KMS-11 (cell line): ENCODE measurements at regions not wholly inside any gene's neighbourhood (a gene's known extent, or its start where the extent isn't known, plus 50 kb on each side); places are given as distances from the start of the nearest gene placed in this dataset.

ENCODE experiments used
- H2AFZ ChIP-seq: fragments of 200-600 bp; sonication (generic); 2 replicates; pipeline ENCODE4 v1.6.1; 2016; ENCODE audit warnings: antibody characterized with exemption, mixed run types, low read depth
- H3K27ac ChIP-seq: fragments of 200-600 bp; sonication (generic); 2 replicates; pipeline ENCODE4 v1.6.1; 2016; ENCODE audit warnings: mild to moderate bottlenecking, mixed run types
- H3K27me3 ChIP-seq: fragments of 200-600 bp; sonication (generic); 2 replicates; pipeline ENCODE4 v1.6.1; 2017; ENCODE audit warnings: mild to moderate bottlenecking, low read depth, mixed run types, moderate library complexity; ENCODE audit not compliant: insufficient read depth
- H3K36me3 ChIP-seq: fragments of 200-600 bp; sonication (generic); 2 replicates; pipeline ENCODE4 v1.6.1; 2017; ENCODE audit warnings: mild to moderate bottlenecking, mixed run types; ENCODE audit not compliant: insufficient read depth
- H3K4me1 ChIP-seq: fragments of 200-600 bp; sonication (generic); 2 replicates; pipeline ENCODE4 v1.6.1; 2016; ENCODE audit warnings: mild to moderate bottlenecking, low read depth, mixed run types; ENCODE audit not compliant: poor library complexity, severe bottlenecking
- H3K4me2 ChIP-seq: fragments of 200-600 bp; sonication (generic); 2 replicates; pipeline ENCODE4 v1.7.0; 2016; ENCODE audit warnings: mild to moderate bottlenecking, mixed run types
- H3K4me3 ChIP-seq: fragments of 200-600 bp; sonication (generic); IDR thresholded peaks from 2 replicates; pipeline ENCODE4 v1.6.1; 2017; ENCODE audit warnings: low read depth, low read length, mixed read lengths; ENCODE audit not compliant: insufficient read depth
- H3K79me2 ChIP-seq: fragments of 200-600 bp; sonication (generic); 2 replicates; pipeline ENCODE4 v1.6.1; 2016; ENCODE audit warnings: low read depth, mixed run types; ENCODE audit not compliant: insufficient read depth
- H3K9ac ChIP-seq: fragments of 200-600 bp; sonication (generic); 2 replicates; pipeline ENCODE4 v1.6.1; 2016; ENCODE audit warnings: mild to moderate bottlenecking, mixed run types
- H4K20me1 ChIP-seq: fragments of 200-600 bp; sonication (generic); 2 replicates; pipeline ENCODE4 v1.6.1; 2016; ENCODE audit warnings: mild to moderate bottlenecking, mixed run types; ENCODE audit not compliant: insufficient read depth
- TF ChIP-seq, protein P1 (sequence below): fragments of 200-600 bp; sonication (generic); conservative IDR thresholded peaks from 2 replicates; pipeline ENCODE4 v1.6.1; 2017; ENCODE audit warnings: low read depth, mild to moderate bottlenecking, antibody characterized with exemption, low read length, moderate library complexity, mixed read lengths

DNA sequence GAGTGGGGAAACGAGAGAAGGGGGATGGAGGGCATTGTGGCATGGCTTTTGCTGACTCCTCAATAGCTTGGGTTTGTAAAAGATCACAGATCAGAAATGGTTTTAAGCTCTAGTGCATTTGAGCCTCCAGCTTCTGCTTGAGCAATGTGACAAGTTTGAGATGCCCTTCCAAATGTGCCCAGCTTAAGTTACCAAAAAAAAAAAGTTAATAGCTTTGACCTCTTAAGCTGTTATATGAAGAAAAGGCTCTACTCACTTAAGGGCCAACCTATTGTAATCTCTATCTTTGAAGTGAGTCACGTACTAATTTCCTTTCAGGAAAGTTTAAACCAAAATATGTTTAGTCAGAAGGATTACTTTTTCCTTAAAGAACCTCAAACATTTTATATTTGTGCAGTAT, 428.8 kb upstream of the ACTBL2 start:
- Histone ChIP-seq H3K9ac (no peak overlapping the region), H3K79me2 (no peaks in the 10 kb centered on the region), H3K4me2 (no peak overlapping the region), H4K20me1 (no peaks in the 10 kb centered on the region), H3K4me1 (no peaks in the 10 kb centered on the region), H3K27me3 (no peaks in the 10 kb centered on the region), H3K27ac (no peak overlapping the region), H2AFZ (no peak overlapping the region), H3K36me3 (no peaks in the 10 kb centered on the region), H3K4me3 (no peak overlapping the region)
- TF ChIP-seq, protein P1, sequence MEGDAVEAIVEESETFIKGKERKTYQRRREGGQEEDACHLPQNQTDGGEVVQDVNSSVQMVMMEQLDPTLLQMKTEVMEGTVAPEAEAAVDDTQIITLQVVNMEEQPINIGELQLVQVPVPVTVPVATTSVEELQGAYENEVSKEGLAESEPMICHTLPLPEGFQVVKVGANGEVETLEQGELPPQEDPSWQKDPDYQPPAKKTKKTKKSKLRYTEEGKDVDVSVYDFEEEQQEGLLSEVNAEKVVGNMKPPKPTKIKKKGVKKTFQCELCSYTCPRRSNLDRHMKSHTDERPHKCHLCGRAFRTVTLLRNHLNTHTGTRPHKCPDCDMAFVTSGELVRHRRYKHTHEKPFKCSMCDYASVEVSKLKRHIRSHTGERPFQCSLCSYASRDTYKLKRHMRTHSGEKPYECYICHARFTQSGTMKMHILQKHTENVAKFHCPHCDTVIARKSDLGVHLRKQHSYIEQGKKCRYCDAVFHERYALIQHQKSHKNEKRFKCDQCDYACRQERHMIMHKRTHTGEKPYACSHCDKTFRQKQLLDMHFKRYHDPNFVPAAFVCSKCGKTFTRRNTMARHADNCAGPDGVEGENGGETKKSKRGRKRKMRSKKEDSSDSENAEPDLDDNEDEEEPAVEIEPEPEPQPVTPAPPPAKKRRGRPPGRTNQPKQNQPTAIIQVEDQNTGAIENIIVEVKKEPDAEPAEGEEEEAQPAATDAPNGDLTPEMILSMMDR: no peak

DNA sequence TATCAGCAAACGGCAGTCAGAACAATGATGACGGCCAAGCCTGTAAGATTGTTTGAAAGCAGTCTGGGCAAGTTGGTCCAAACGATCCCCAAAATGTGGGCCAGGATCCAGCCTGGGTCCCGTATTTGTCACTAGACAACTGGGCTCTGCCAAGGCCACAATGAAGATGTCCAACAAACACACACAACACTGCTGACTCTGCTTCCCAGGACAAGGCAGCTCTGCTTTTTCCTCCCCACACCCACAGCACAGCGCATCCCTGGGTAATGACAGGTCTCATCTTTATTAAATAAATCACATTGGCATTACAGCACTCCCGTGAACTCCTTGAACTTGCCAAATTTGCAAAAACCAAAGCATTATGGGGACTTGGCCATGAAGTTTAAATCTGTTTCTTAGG, 424.1 kb upstream of the ACTBL2 start:
- TF ChIP-seq, protein P1: no peak
- Histone ChIP-seq H3K4me2 (no peak overlapping the region), H3K4me1 (no peaks in the 10 kb centered on the region), H2AFZ (no peak overlapping the region), H3K79me2 (no peaks in the 10 kb centered on the region), H3K4me3 (no peak overlapping the region), H4K20me1 (no peaks in the 10 kb centered on the region), H3K27ac (no peak overlapping the region), H3K27me3 (no peaks in the 10 kb centered on the region), H3K9ac (no peak overlapping the region), H3K36me3 (no peaks in the 10 kb centered on the region)

DNA sequence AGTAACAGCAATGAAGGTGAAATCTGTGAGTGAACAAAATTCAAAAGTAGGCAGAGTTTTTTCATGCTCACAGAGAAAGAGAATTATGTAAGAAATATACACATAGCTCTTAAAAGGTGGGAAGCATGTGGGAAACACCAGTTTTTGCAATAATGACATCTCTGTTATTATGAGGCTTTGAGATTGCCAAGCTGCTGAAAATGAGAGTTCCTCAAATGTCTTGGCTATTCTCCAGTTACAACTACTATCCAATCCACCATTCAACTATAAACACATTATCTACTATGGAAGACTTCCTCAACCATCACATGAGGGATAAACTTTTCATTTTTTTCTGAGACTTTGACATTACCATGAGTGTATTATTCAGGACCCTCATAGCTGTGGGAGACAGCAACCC, 420.8 kb upstream of the ACTBL2 start:
- no peak overlapping the region for H3K27ac ChIP-seq
- H3K4me2 ChIP-seq: no peak overlapping the region

DNA sequence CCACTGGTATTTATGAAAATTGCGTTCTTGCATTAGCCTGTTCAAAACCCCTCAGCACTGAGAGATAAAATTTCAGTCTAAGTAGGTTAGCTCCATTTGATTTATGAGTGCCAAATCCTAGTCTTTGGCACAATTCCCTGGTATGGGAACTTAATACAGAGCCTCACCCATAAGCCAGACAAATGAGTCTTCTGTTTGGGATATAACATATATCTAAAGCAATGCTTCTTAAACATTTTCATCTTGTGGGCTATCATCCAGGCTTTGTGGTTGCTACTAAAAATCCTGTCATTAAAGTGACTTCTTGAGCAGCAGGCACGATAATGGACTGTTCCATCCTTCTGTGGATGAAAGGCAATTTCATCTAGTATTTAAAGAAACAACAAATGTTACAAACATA, 419.5 kb upstream of the ACTBL2 start:
- Histone ChIP-seq H3K9ac (no peak overlapping the region), H3K4me3 (no peak overlapping the region), H3K27me3 (no peaks in the 10 kb centered on the region), H3K27ac (no peak overlapping the region), H3K36me3 (no peaks in the 10 kb centered on the region), H2AFZ (no peak overlapping the region), H3K79me2 (no peaks in the 10 kb centered on the region), H3K4me2 (no peak overlapping the region), H3K4me1 (no peaks in the 10 kb centered on the region), H4K20me1 (no peaks in the 10 kb centered on the region)
- TF ChIP-seq, protein P1: no peak

More for the DNA sequence above, 420.8 kb upstream of the ACTBL2 start:
- Histone ChIP-seq H3K4me3 (no peak overlapping the region), H3K9ac (no peak overlapping the region), H3K27me3 (no peaks in the 10 kb centered on the region), H2AFZ (no peak overlapping the region), H3K36me3 (no peaks in the 10 kb centered on the region), H4K20me1 (no peaks in the 10 kb centered on the region), H3K4me1 (no peaks in the 10 kb centered on the region), H3K79me2 (no peaks in the 10 kb centered on the region)
- TF ChIP-seq, protein P1: no peak
